PC-3 (cell line): ENCODE measurements at regions not wholly inside any gene's neighbourhood (a gene's known extent, or its start where the extent isn't known, plus 50 kb on each side); places are given as distances from the start of the nearest gene placed in this dataset.
A peak's percentile ranks its signal among the peaks of the same experiment; 100 is the strongest.

Experiments
- EZH2 ChIP-seq: fragments of 300-600 bp; sonication (generic); IDR thresholded peaks from one replicate; pipeline ENCODE4 v1.6.1; 2017; ENCODE audit warnings: antibody characterized with exemption, mild to moderate bottlenecking, low read length; ENCODE audit not compliant: unreplicated experiment
- TF ChIP-seq, protein P1 (sequence below): fragments of 300-600 bp; sonication (generic); conservative IDR thresholded peaks from 2 replicates; pipeline ENCODE4 v1.5.1; 2017; ENCODE audit warnings: antibody characterized with exemption, low read depth, mild to moderate bottlenecking, low read length

DNA sequence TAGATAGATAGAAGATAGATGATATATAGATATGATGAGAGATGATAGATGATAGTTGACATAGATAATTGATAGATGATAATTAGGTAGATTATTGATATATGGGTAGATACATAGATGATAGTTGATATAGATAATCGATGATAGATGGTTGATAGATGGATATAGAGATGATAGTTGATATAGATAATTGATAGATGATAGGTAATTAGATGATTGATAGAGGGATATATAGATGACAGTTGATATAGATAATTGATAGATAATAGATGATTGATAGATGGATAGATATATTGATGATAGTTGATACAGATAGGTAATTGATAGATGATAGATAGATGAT lies 72.3 kb downstream of the PRR15 start:
- no peak for TF ChIP-seq EZH2
- TF ChIP-seq, protein P1, sequence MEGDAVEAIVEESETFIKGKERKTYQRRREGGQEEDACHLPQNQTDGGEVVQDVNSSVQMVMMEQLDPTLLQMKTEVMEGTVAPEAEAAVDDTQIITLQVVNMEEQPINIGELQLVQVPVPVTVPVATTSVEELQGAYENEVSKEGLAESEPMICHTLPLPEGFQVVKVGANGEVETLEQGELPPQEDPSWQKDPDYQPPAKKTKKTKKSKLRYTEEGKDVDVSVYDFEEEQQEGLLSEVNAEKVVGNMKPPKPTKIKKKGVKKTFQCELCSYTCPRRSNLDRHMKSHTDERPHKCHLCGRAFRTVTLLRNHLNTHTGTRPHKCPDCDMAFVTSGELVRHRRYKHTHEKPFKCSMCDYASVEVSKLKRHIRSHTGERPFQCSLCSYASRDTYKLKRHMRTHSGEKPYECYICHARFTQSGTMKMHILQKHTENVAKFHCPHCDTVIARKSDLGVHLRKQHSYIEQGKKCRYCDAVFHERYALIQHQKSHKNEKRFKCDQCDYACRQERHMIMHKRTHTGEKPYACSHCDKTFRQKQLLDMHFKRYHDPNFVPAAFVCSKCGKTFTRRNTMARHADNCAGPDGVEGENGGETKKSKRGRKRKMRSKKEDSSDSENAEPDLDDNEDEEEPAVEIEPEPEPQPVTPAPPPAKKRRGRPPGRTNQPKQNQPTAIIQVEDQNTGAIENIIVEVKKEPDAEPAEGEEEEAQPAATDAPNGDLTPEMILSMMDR: peak; percentile 4; the same call in 1 of the 2 replicates
